NCI-H1092 (cell line): ENCODE measurements at regions not wholly inside any gene's neighbourhood (a gene's known extent, or its start where the extent isn't known, plus 50 kb on each side); places are given as distances from the start of the nearest gene placed in this dataset.

Experiments used
- DNase-seq: peaks from one replicate; lab custom pipeline; 2025; lab: John Stamatoyannopoulos, UW

- DNase-seq, result no peak
These were observed 127.7 kb upstream of the SLC14A2 start for GRCh38 chr18:45487581-45487980.

GRCh38 chr18:45488645-45489044 is 126.6 kb upstream of the SLC14A2 start:
- no peak for DNase-seq

DNA sequence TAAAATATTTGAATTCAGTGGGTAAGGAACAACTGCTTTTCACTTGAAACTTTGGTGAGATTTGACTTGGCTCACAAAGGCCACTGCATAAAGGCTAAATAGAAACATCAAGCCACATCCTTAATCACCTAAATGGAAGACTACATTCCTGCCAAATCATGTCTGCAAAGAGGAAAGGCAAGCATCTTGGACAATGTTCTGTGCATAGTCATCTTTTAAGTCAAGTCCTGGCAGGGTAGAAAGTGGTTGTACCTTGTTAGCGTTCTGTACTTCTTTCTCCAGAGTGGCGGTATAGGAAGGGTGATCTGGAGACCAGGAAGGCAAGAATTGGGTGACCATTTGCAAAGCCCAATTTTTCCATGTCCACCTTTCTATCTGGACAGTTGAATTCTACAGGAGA is 121.4 kb upstream of the SLC14A2 start:
- DNase-seq, result no peak

- no peak for DNase-seq
These were observed 120.5 kb upstream of the SLC14A2 start for GRCh38 chr18:45494811-45495210.

GRCh38 chr18:45496741-45497140 is 118.5 kb upstream of the SLC14A2 start:
- no peak for DNase-seq

DNA sequence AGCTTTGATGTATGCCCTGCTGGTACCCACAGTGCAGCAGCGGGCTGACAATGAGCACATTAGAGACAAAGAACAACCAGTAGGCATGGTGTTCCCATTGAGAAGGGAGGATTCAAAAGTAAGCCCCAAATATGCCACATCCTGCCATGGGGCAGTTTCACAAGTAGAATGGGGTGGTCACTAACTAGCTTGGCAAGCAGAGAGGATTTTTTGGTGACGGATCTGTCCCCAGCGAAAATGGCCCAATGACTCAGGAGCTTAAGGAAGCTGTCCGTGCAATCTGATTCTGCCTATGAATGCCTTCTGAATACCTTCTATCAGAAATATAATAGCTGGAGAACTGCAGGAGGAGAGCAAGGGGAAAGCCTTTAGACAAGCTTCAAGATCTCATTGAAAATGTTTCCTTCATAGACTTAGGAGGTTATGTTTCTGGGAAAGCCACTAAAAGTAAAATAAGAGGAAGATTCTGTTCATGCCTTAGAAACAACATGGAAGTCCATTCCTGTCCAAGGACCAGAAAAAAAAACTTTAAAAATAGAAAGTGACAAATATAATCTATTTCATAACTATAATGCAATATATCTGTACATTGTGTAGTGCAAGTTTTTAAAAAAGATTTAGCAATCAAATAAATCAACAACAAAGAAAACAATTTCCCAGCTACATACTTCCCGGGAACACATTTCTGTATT is 117.5 kb upstream of the SLC14A2 start:
- no peak for DNase-seq

DNA sequence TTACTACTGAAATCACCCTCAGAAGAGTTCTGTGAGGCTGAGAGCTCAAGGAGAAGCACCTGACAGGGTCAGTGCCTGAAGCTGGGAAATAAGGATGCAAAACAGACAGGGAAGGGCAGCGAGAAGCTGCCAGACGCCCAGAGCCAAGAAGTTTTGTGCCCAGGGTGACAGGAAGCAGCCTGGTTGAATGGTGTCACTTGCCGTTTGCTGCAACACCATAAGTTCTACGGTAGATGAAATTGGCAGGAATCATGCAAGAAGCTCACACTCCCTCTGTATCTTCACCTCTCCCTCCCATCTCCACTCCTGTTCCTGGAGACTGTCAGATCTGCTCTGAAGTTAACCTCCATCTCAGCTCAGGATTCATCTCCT is 117.0 kb upstream of the SLC14A2 start:
- DNase-seq, result no peak

GRCh38 chr18:45503990-45504389 is 111.3 kb upstream of the SLC14A2 start:
- DNase-seq, result no peak

DNA sequence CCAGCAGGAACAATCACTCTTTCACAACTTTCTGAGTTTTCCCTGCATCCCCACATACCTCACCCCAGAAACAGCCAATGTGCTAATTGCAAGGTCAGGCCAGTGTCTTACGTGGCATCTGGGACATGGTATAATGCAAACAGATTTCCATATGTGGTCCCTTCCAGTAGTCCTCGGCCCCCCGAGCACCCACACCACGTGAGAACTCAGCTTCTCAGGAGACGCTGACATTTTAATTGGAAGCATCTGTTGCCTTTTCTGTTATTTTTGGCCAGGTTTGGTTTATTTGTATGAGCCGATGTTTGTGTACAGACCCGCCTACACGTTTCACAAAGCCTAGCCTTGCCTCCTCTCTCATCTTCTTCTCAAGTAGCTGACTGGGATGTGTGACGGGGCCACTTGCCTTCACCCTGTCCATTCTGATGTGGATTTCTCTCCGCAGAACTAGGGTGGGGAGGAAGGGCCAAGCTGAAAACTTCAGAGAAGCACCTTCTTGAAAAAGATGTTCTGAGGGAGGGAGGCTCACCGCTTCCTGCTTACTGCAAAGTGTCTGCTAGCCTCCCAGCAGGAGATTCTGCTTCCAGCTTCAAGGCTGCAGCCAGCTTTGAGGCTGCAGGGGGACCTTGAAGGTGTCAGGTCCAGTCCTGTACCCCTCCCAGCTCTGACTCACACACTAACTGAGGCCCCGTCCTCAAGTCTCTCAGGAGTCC is 109.6 kb upstream of the SLC14A2 start:
- no peak for DNase-seq

- no peak for DNase-seq
These were observed 108.3 kb upstream of the SLC14A2 start for GRCh38 chr18:45506951-45507350.

DNA sequence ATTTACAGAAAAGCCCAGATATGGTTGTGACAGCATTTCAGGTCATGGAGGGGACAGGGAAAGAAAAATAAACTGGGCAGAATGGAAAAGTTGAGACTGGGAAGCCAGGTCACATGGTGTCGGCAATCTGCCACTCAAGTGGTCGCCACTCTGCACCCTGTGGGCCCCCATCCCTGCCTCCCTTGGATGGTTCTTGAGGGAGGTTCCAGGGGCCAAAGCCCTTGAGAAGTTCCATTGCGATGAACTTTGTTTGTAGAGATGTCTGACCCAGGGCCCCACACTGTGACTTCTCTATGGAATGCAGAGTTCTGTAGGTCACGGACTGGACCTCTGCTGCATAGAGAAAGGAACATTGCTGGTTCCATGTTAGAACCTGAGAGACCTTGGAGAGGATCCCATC is 105.7 kb upstream of the SLC14A2 start:
- DNase-seq, result no peak

- DNase-seq, result no peak
These were observed 104.6 kb upstream of the SLC14A2 start for GRCh38 chr18:45510656-45511055.

- DNase-seq, result no peak
These were observed 102.8 kb upstream of the SLC14A2 start for GRCh38 chr18:45512363-45512953.

GRCh38 chr18:45517181-45517741 is 98.0 kb upstream of the SLC14A2 start:
- no peak for DNase-seq

- peak; percentile 55 for DNase-seq
These were observed 96.7 kb upstream of the SLC14A2 start for GRCh38 chr18:45518311-45519155.

GRCh38 chr18:45519411-45520280 is 95.6 kb upstream of the SLC14A2 start:
- no peak for DNase-seq

GRCh38 chr18:45521136-45521535 is 94.1 kb upstream of the SLC14A2 start:
- DNase-seq, result no peak

GRCh38 chr18:45521777-45522176 is 93.5 kb upstream of the SLC14A2 start:
- no peak for DNase-seq

DNA sequence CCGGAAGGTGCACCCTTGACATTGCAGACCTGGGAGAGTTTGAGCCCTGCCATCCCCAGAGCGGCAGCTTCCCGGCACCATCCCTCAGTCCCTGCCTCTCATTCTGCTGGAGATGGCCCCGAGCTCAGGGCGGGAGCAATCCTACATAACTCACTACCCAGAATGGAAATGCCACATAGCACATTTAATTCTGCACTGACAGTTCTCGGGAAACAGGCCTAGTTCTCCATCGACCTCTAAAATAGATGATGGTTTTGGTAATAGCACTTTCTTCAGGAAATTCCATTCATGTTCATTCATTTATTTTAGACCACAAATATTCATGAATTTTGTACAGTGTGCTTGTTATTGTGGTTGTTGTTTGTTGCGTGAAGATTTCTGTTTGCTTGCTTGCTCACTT is 92.9 kb upstream of the SLC14A2 start:
- DNase-seq, result no peak

DNA sequence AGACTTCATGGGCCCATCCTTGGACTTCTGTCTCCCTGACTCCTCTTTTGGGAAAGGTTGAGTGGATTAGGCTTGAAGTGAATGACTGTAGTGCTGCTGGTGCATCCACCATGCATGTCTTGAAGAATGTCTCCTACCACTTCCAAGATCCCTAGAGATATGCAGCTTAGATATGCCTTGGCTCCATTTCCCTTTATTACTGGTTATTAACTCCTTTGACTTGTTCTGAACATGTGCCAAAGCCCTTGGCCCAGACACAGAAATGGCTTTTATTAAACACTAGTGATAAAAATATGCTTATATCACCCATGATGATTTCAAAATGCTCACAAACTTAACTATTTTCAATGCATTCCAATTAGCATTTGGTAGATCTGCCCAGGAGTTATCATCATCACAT is 90.0 kb upstream of the SLC14A2 start:
- DNase-seq, result no peak
